A549 (cell line): ENCODE measurements at regions not wholly inside any gene's neighbourhood (a gene's known extent, or its start where the extent isn't known, plus 50 kb on each side); places are given as distances from the start of the nearest gene placed in this dataset.

Experiments used
- ATAC-seq, 2 experiments: fragments of 200-7000 bp in 1 of 2; fragments of >200 bp in 1 of 2; cut with Nextera tagmentation in 1 of 2; cut with Tn5 transposase in 1 of 2; 3 replicates each; pipeline versions ENCODE4 v1.8.0 to v1.9.1; 2018 to 2020; ENCODE audit warnings: mild to moderate bottlenecking in 1 of 2, moderate library complexity in 1 of 2
- CTCF ChIA-PET: fragments of 300-600 bp; sonication (Branson Sonifier 250); formaldehyde crosslinking; extraction: SDS; loops from one replicate; lab custom pipeline; 2021; ENCODE audit warnings: antibody characterized with exemption, inconsistent platforms; lab: Yijun Ruan, JAX
- POLR2A ChIA-PET: fragments of 350-600 bp; formaldehyde crosslinking; extraction: SDS; loops from one replicate; lab custom pipeline; 2021; ENCODE audit warnings: antibody characterized with exemption, inconsistent platforms; lab: Yijun Ruan, JAX
- DNase-seq, 2 experiments: peaks; one replicate each; pipeline versions ENCODE4 v3.0.0 to v3.0.0-alpha.2; 2011 to 2016; ENCODE audit warnings: low read depth in 1 of 2, low spot score in 1 of 2
- FAIRE-seq: peaks from 2 replicates; lab custom pipeline; 2011; peaks lifted over from hg19 to GRCh38; lab: Jason Lieb, UNC
- H3K27ac ChIP-seq, 2 experiments: fragments of >200 bp; sonication (Bioruptor Twin); formaldehyde crosslinking; 3 replicates each; pipeline ENCODE4 v1.5.1; 2016 to 2017
- H3K4me1 ChIP-seq: fragments of >200 bp; sonication (Bioruptor Twin); formaldehyde crosslinking; 3 replicates; pipeline ENCODE4 v1.6.1; 2016
- H3K4me2 ChIP-seq: fragments of >200 bp; sonication (Bioruptor Twin); formaldehyde crosslinking; 3 replicates; pipeline ENCODE4 v1.6.1; 2016
- H3K4me3 ChIP-seq: fragments of >200 bp; sonication (Bioruptor Twin); formaldehyde crosslinking; 3 replicates; pipeline ENCODE4 v1.5.1; 2016
- H3K9me3 ChIP-seq: fragments of >200 bp; sonication (Bioruptor Twin); formaldehyde crosslinking; 3 replicates; pipeline ENCODE4 v1.6.1; 2016
- BHLHE40 ChIP-seq: IDR thresholded peaks from 2 replicates; pipeline ENCODE4 v1.6.1; 2012; ENCODE audit warnings: low read depth, low read length, inconsistent platforms
- CHD2 ChIP-seq: fragments of 150-350 bp; IDR thresholded peaks from 2 replicates; pipeline ENCODE4 v1.6.1; 2014; ENCODE audit warnings: low read length; ENCODE audit not compliant: partially characterized antibody
- EP300 ChIP-seq, 2 experiments: fragments of >200 bp; sonication (Bioruptor Twin); formaldehyde crosslinking; IDR thresholded peaks; 2 replicates in 1 of 2; 3 replicates in 1 of 2; pipeline ENCODE4 v1.6.1; 2016 to 2017
- ESRRA ChIP-seq: fragments of 150-350 bp; IDR thresholded peaks from 2 replicates; pipeline ENCODE4 v1.6.1; 2014; ENCODE audit warnings: mild to moderate bottlenecking, low read length, borderline replicate concordance
- GATA3 ChIP-seq: IDR thresholded peaks from 2 replicates; pipeline ENCODE4 v1.6.1; 2012; ENCODE audit warnings: borderline replicate concordance
- HDAC2 ChIP-seq: fragments of 200-600 bp; sonication (generic); IDR thresholded peaks from 2 replicates; pipeline ENCODE4 v1.6.1; 2016
- HOXA7 ChIP-seq: fragments of 250-450 bp; sonication (Bioruptor Pico); IDR thresholded peaks from 2 replicates; pipeline ENCODE4 v1.5.0; 2020; ENCODE audit warnings: mild to moderate bottlenecking, moderate library complexity
- HOXB5 ChIP-seq: fragments of 250-450 bp; sonication (Bioruptor Pico); IDR thresholded peaks from 2 replicates; pipeline ENCODE4 v1.5.0; 2020; ENCODE audit warnings: mild to moderate bottlenecking, moderate library complexity
- MAZ ChIP-seq: fragments of 150-350 bp; IDR thresholded peaks from 2 replicates; pipeline ENCODE4 v1.6.1; 2014; ENCODE audit warnings: antibody characterized with exemption, low read depth, low read length, borderline replicate concordance
- MYC ChIP-seq: IDR thresholded peaks from 2 replicates; pipeline ENCODE4 v1.6.1; 2012; ENCODE audit warnings: mild to moderate bottlenecking, inconsistent platforms, low read length, improper control_type of control experiment, borderline replicate concordance
- NPAS2 ChIP-seq: fragments of 250-450 bp; sonication (Bioruptor Pico); IDR thresholded peaks from 2 replicates; pipeline ENCODE4 v1.8.0; 2022; ENCODE audit warnings: mild to moderate bottlenecking, moderate library complexity, borderline replicate concordance
- NR3C1 ChIP-seq: fragments of >200 bp; sonication (Bioruptor Twin); formaldehyde crosslinking; IDR thresholded peaks from 3 replicates; pipeline ENCODE4 v1.6.1; 2017
- PHF8 ChIP-seq: fragments of 200-600 bp; sonication (generic); IDR thresholded peaks from 2 replicates; pipeline ENCODE4 v1.6.1; 2016; ENCODE audit warnings: low read depth, mild to moderate bottlenecking, antibody characterized with exemption, moderate library complexity, borderline replicate concordance
- POLR2A ChIP-seq: IDR thresholded peaks from 2 replicates; pipeline ENCODE4 v1.6.1; 2012; ENCODE audit warnings: mild to moderate bottlenecking, low read length
- POLR2AphosphoS2 ChIP-seq: conservative IDR thresholded peaks from 2 replicates; pipeline ENCODE4 v1.6.1; 2012; ENCODE audit warnings: low read length, improper control_type of control experiment, inconsistent platforms
- RAD21 ChIP-seq, 2 experiments: fragments of >200 bp in 1 of 2; sonication (Bioruptor Twin) in 1 of 2; formaldehyde crosslinking in 1 of 2; IDR thresholded peaks in 1 of 2; conservative IDR thresholded peaks in 1 of 2; 2 replicates in 1 of 2; 3 replicates in 1 of 2; pipeline ENCODE4 v1.6.1; 2012 to 2018; ENCODE audit warnings: inconsistent platforms in 1 of 2
- RCOR1 ChIP-seq: fragments of 150-350 bp; IDR thresholded peaks from 2 replicates; pipeline ENCODE4 v1.6.1; 2014; ENCODE audit warnings: antibody characterized with exemption, low read length, low read depth
- RFX5 ChIP-seq: fragments of 450-650 bp; IDR thresholded peaks from 2 replicates; pipeline ENCODE4 v1.7.1; 2014; ENCODE audit warnings: antibody characterized with exemption, mild to moderate bottlenecking, moderate library complexity
- SREBF2 ChIP-seq: fragments of 450-650 bp; IDR thresholded peaks from 2 replicates; pipeline ENCODE4 v1.6.1; 2014; ENCODE audit warnings: mild to moderate bottlenecking, moderate library complexity
- TFCP2L1 ChIP-seq: fragments of 250-450 bp; sonication (Bioruptor Pico); IDR thresholded peaks from 2 replicates; pipeline ENCODE4 v1.5.0; 2021; ENCODE audit warnings: mild to moderate bottlenecking
- USF2 ChIP-seq: fragments of 450-650 bp; IDR thresholded peaks from 2 replicates; pipeline ENCODE4 v1.6.1; 2014; ENCODE audit warnings: antibody characterized with exemption
- ZC3H11A ChIP-seq: fragments of 450-650 bp; IDR thresholded peaks from 2 replicates; pipeline ENCODE4 v1.6.1; 2014; ENCODE audit warnings: antibody characterized with exemption, mild to moderate bottlenecking
- ZFP36 ChIP-seq: fragments of 450-650 bp; IDR thresholded peaks from 2 replicates; pipeline ENCODE4 v1.6.1; 2014; ENCODE audit warnings: borderline replicate concordance; ENCODE audit not compliant: partially characterized antibody
- WGBS: methylation state at CpG from one replicate; pipeline ENCODE4 v1.1.6; 2017; ENCODE audit errors: missing lambda C conversion rate; 5-methylcytosine and 5-hydroxymethylcytosine counted together
- TF ChIP-seq, protein P1 (sequence below): fragments of >200 bp; sonication (Bioruptor Twin); formaldehyde crosslinking; IDR thresholded peaks from 3 replicates; pipeline ENCODE4 v1.6.1; 2016
- TF ChIP-seq, protein P2 (sequence below): fragments of 150-350 bp; IDR thresholded peaks from 2 replicates; pipeline ENCODE4 v1.6.1; 2014; ENCODE audit warnings: low read depth, mild to moderate bottlenecking, low read length
- TF ChIP-seq, protein P3 (sequence below): IDR thresholded peaks from 2 replicates; pipeline ENCODE4 v1.6.1; 2012; ENCODE audit warnings: low read depth, borderline replicate concordance
- TF ChIP-seq, protein P4 (sequence below): fragments of 250-450 bp; sonication (Bioruptor Pico); IDR thresholded peaks from 2 replicates; pipeline ENCODE4 v1.5.0; 2020; ENCODE audit warnings: low read depth, mild to moderate bottlenecking, moderate library complexity
- TF ChIP-seq, protein P5 (sequence below): fragments of >200 bp; sonication (Bioruptor Twin); formaldehyde crosslinking; IDR thresholded peaks from 2 replicates; pipeline ENCODE4 v1.6.1; 2016
- TF ChIP-seq, protein P6 (sequence below): fragments of >200 bp; sonication (Bioruptor Twin); formaldehyde crosslinking; IDR thresholded peaks from 3 replicates; pipeline ENCODE4 v1.5.1; 2016

- WGBS: 22% methylated on average over 5 of the region's 5 CpGs
- Histone ChIP-seq H3K4me1 (no peaks in the 10 kb centered on the region), H3K4me3 (no peak overlapping the region), H3K4me2 (no peak overlapping the region), H3K27ac (no peak overlapping the region), H3K9me3 (no peaks in the 10 kb centered on the region)
- POLR2A ChIA-PET: no interaction called here
- no peak for FAIRE-seq
- CTCF ChIA-PET: no interaction called here
- TF ChIP-seq ESRRA (no peak), CHD2 (no peak), NPAS2 (CRISPR knock-in tag) (no peak), HOXA7 (CRISPR knock-in tag) (no peak), SREBF2 (no peak), RCOR1 (no peak), USF2 (no peak), HOXB5 (CRISPR knock-in tag) (no peak), RAD21 (conservative IDR thresholded peaks at IDR 0.05 in 1 of 2, IDR thresholded peaks at IDR 0.05 in 1 of 2) (no peak), ZC3H11A (no peak), MYC (no peak), ZFP36 (no peak), MAZ (no peak), BHLHE40 (no peak)
- TF ChIP-seq, protein P1, sequence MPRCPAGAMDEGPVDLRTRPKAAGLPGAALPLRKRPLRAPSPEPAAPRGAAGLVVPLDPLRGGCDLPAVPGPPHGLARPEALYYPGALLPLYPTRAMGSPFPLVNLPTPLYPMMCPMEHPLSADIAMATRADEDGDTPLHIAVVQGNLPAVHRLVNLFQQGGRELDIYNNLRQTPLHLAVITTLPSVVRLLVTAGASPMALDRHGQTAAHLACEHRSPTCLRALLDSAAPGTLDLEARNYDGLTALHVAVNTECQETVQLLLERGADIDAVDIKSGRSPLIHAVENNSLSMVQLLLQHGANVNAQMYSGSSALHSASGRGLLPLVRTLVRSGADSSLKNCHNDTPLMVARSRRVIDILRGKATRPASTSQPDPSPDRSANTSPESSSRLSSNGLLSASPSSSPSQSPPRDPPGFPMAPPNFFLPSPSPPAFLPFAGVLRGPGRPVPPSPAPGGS: no peak
- TF ChIP-seq, protein P2, sequence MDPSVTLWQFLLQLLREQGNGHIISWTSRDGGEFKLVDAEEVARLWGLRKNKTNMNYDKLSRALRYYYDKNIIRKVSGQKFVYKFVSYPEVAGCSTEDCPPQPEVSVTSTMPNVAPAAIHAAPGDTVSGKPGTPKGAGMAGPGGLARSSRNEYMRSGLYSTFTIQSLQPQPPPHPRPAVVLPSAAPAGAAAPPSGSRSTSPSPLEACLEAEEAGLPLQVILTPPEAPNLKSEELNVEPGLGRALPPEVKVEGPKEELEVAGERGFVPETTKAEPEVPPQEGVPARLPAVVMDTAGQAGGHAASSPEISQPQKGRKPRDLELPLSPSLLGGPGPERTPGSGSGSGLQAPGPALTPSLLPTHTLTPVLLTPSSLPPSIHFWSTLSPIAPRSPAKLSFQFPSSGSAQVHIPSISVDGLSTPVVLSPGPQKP: no peak
- TF ChIP-seq, protein P3, sequence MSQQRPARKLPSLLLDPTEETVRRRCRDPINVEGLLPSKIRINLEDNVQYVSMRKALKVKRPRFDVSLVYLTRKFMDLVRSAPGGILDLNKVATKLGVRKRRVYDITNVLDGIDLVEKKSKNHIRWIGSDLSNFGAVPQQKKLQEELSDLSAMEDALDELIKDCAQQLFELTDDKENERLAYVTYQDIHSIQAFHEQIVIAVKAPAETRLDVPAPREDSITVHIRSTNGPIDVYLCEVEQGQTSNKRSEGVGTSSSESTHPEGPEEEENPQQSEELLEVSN: no peak
- TF ChIP-seq, protein P4, sequence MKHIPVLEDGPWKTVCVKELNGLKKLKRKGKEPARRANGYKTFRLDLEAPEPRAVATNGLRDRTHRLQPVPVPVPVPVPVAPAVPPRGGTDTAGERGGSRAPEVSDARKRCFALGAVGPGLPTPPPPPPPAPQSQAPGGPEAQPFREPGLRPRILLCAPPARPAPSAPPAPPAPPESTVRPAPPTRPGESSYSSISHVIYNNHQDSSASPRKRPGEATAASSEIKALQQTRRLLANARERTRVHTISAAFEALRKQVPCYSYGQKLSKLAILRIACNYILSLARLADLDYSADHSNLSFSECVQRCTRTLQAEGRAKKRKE: no peak
- TF ChIP-seq, protein P5, sequence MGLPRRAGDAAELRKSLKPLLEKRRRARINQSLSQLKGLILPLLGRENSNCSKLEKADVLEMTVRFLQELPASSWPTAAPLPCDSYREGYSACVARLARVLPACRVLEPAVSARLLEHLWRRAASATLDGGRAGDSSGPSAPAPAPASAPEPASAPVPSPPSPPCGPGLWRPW: no peak
- TF ChIP-seq, protein P6, sequence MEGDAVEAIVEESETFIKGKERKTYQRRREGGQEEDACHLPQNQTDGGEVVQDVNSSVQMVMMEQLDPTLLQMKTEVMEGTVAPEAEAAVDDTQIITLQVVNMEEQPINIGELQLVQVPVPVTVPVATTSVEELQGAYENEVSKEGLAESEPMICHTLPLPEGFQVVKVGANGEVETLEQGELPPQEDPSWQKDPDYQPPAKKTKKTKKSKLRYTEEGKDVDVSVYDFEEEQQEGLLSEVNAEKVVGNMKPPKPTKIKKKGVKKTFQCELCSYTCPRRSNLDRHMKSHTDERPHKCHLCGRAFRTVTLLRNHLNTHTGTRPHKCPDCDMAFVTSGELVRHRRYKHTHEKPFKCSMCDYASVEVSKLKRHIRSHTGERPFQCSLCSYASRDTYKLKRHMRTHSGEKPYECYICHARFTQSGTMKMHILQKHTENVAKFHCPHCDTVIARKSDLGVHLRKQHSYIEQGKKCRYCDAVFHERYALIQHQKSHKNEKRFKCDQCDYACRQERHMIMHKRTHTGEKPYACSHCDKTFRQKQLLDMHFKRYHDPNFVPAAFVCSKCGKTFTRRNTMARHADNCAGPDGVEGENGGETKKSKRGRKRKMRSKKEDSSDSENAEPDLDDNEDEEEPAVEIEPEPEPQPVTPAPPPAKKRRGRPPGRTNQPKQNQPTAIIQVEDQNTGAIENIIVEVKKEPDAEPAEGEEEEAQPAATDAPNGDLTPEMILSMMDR: no peak
- ATAC-seq: no peak
- no peak for DNase-seq
Measured at GRCh38 chr18:76605341-76605929, 110.4 kb upstream of the ZNF516 start.

GRCh38 chr18:76604935-76605240 lies 109.8 kb upstream of the ZNF516 start:
- CTCF ChIA-PET: no interaction called here
- 20% methylated on average over 3 of the region's 3 CpGs for WGBS

More at GRCh38 chr18:76604935-76605240, 109.8 kb upstream of the ZNF516 start:
- no peak for FAIRE-seq
- H3K4me2 ChIP-seq: no peak overlapping the region
- no peak for ATAC-seq
- H3K27ac ChIP-seq: no peak overlapping the region
- H3K4me1 ChIP-seq: no peaks in the 10 kb centered on the region
- POLR2A ChIA-PET: no interaction called here
- TF ChIP-seq NR3C1 (no peak), ZC3H11A (no peak), RFX5 (no peak), HDAC2 (no peak), POLR2A (no peak), POLR2AphosphoS2 (no peak), TFCP2L1 (CRISPR knock-in tag) (no peak), RAD21 (conservative IDR thresholded peaks at IDR 0.05 in 1 of 2, IDR thresholded peaks at IDR 0.05 in 1 of 2) (no peak), EP300 (IDR thresholded peaks at IDR 0.05) (no peak), PHF8 (no peak), MAZ (no peak), GATA3 (no peak)
- TF ChIP-seq, protein P4: no peak
- H3K9me3 ChIP-seq: no peaks in the 10 kb centered on the region
- H3K4me3 ChIP-seq: no peak overlapping the region
- no peak for DNase-seq
